ENCODE measurements at regions not wholly inside any gene's neighbourhood (a gene's known extent, or its start where the extent isn't known, plus 50 kb on each side); places are given as distances from the start of the nearest gene placed in this dataset.

- H3K9me3 ChIP-seq (replicated peaks in 1 of 2; ENCODE audit: control insufficient read depth in 1 of 2, insufficient read depth in 1 of 2, low read length in 2 of 2) = peaks cover 8 to 19% of the 10 kb centered on the region in 2 donors
- H2AFZ ChIP-seq (ENCODE audit: insufficient read depth, low read depth, low read length, poor library complexity, severe bottlenecking) = no peak overlapping the region
- no peak overlapping the region for H3K4me2 ChIP-seq (replicated peaks; ENCODE audit: extremely low read depth, low read length, poor library complexity, severe bottlenecking)
- H3K27me3 Mint-ChIP-seq (ENCODE audit: low read depth in 3 of 3) = no peaks in the 10 kb centered on the region
- H3K27ac ChIP-seq (ENCODE audit: low read depth in 1 of 2, low read length in 2 of 2) = no peak overlapping the region
- H3K4me1 Mint-ChIP-seq = no peaks in the 10 kb centered on the region
- no peak for DNase-seq
- H3K36me3 Mint-ChIP-seq = no peaks in the 10 kb centered on the region
- H3K4me3 ChIP-seq (replicated peaks in 1 of 3; ENCODE audit: low read depth in 2 of 3, low read length in 3 of 3) = no peak overlapping the region
- WGBS (ENCODE audit: insufficient coverage) = 98% methylated on average over 7 of the region's 10 CpGs
- intact Hi-C loops (cut with micrococcal nuclease) = no loop called here
- TF ChIP-seq CTCF (IDR thresholded peaks at IDR 0.05) = no peak
- H3K27ac Mint-ChIP-seq = no peak overlapping the region
- no peak overlapping the region for H3K9ac ChIP-seq (ENCODE audit: insufficient read depth, low read length, poor library complexity, severe bottlenecking)
- H3K4me3 Mint-ChIP-seq = no peak overlapping the region
- no peaks in the 10 kb centered on the region for H3K27me3 ChIP-seq (ENCODE audit: control insufficient read depth in 2 of 2, insufficient read depth in 2 of 2, low read length in 2 of 2)
- H3K4me1 ChIP-seq (ENCODE audit: control insufficient read depth in 1 of 2, insufficient read depth in 2 of 2, low read length in 2 of 2) = no peaks in the 10 kb centered on the region
- no peaks in the 10 kb centered on the region for H3K36me3 ChIP-seq (replicated peaks in 1 of 2; ENCODE audit: control insufficient read depth in 1 of 2, insufficient read depth in 2 of 2, low read length in 2 of 2)
- peaks cover 10 to 19% (median 13%) of the 10 kb centered on the region in 7 donors for H3K9me3 Mint-ChIP-seq
- no peaks in the 10 kb centered on the region for H4K20me1 ChIP-seq (ENCODE audit: insufficient read depth, low read length)
- H3K79me2 ChIP-seq (ENCODE audit: insufficient read depth, low read length) = no peaks in the 10 kb centered on the region
These were observed 607.0 kb downstream of the TRAM1L1 start for GRCh38 chr4:116478343-116478742.

- H3K79me2 ChIP-seq (ENCODE audit: insufficient read depth, low read length) = no peaks in the 10 kb centered on the region
- no CpG with 5 or more reads among the region's 1 CpG for WGBS (ENCODE audit: insufficient coverage)
- no peaks in the 10 kb centered on the region for H3K36me3 ChIP-seq (replicated peaks in 1 of 2; ENCODE audit: control insufficient read depth in 1 of 2, insufficient read depth in 2 of 2, low read length in 2 of 2)
- no peak for DNase-seq
- no peak overlapping the region for H3K4me2 ChIP-seq (replicated peaks; ENCODE audit: extremely low read depth, low read length, poor library complexity, severe bottlenecking)
- no peaks in the 10 kb centered on the region for H3K36me3 Mint-ChIP-seq
- no peaks in the 10 kb centered on the region for H3K4me1 Mint-ChIP-seq
- H3K4me3 Mint-ChIP-seq = no peak overlapping the region
- H3K4me1 ChIP-seq (ENCODE audit: control insufficient read depth in 1 of 2, insufficient read depth in 2 of 2, low read length in 2 of 2) = no peaks in the 10 kb centered on the region
- peaks cover 0 to 2% (median 0%) of the 10 kb centered on the region in 3 donors for H3K27me3 Mint-ChIP-seq (ENCODE audit: low read depth in 3 of 3)
- no peaks in the 10 kb centered on the region for H4K20me1 ChIP-seq (ENCODE audit: insufficient read depth, low read length)
- H3K9me3 ChIP-seq (replicated peaks in 1 of 2; ENCODE audit: control insufficient read depth in 1 of 2, insufficient read depth in 1 of 2, low read length in 2 of 2) = no peaks in the 10 kb centered on the region
- no peak overlapping the region for H3K27ac ChIP-seq (ENCODE audit: low read depth in 1 of 2, low read length in 2 of 2)
- no peak overlapping the region for H3K4me3 ChIP-seq (replicated peaks in 1 of 3; ENCODE audit: low read depth in 2 of 3, low read length in 3 of 3)
- H3K27me3 ChIP-seq (ENCODE audit: control insufficient read depth in 2 of 2, insufficient read depth in 2 of 2, low read length in 2 of 2) = no peaks in the 10 kb centered on the region
- intact Hi-C loops (cut with micrococcal nuclease) = no loop called here
- H2AFZ ChIP-seq (ENCODE audit: insufficient read depth, low read depth, low read length, poor library complexity, severe bottlenecking) = no peak overlapping the region
- TF ChIP-seq CTCF (IDR thresholded peaks at IDR 0.05) = no peak
- H3K9me3 Mint-ChIP-seq = peaks cover 0 to 5% (median 2%) of the 10 kb centered on the region in 7 donors
- H3K27ac Mint-ChIP-seq = no peak overlapping the region
- no peak overlapping the region for H3K9ac ChIP-seq (ENCODE audit: insufficient read depth, low read length, poor library complexity, severe bottlenecking)
These were observed 615.8 kb downstream of the TRAM1L1 start for GRCh38 chr4:116469582-116469981.

Measured in CD14-positive monocyte (primary cell).